ENCODE measurements at regions not wholly inside any gene's neighbourhood (a gene's known extent, or its start where the extent isn't known, plus 50 kb on each side); places are given as distances from the start of the nearest gene placed in this dataset.

DNA sequence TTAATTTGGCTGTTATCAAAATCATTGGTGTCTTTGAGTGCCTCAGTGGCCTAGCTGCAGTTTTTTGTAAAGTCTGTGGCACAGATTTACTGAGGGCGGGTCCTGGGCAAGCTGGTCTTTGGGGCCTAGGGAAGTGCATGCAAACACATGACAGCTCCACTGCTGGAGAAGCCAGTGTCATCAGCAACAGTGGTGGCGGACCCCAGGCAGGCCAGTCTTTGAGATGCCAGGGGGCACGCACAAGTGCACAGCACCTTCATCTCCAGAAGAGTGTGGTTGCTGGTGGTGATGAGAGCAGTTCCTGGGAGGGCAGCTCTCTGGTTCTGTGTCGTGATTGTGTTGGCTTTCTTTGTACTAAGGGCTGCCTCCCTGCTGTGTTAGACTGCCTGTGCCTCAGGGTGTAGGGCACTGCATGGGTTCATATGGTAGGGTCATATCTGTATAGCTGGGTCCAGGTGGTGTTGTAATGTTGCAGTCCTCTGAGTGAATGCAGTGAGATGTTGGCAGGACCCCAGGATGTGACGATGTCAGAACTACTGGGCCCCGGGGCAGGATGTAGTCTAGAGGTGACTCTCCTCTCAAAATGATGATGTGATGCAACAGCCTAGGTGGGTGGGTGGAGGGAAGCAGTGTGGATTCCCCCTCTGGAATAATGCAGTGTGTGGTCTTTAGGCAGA, 646.7 kb upstream of the CDH2 start:
- TF ChIP-seq SPI1 (IDR thresholded peaks at IDR 0.05; ENCODE audit: borderline replicate concordance, low read depth): no peak
- TF ChIP-seq, protein P1, sequence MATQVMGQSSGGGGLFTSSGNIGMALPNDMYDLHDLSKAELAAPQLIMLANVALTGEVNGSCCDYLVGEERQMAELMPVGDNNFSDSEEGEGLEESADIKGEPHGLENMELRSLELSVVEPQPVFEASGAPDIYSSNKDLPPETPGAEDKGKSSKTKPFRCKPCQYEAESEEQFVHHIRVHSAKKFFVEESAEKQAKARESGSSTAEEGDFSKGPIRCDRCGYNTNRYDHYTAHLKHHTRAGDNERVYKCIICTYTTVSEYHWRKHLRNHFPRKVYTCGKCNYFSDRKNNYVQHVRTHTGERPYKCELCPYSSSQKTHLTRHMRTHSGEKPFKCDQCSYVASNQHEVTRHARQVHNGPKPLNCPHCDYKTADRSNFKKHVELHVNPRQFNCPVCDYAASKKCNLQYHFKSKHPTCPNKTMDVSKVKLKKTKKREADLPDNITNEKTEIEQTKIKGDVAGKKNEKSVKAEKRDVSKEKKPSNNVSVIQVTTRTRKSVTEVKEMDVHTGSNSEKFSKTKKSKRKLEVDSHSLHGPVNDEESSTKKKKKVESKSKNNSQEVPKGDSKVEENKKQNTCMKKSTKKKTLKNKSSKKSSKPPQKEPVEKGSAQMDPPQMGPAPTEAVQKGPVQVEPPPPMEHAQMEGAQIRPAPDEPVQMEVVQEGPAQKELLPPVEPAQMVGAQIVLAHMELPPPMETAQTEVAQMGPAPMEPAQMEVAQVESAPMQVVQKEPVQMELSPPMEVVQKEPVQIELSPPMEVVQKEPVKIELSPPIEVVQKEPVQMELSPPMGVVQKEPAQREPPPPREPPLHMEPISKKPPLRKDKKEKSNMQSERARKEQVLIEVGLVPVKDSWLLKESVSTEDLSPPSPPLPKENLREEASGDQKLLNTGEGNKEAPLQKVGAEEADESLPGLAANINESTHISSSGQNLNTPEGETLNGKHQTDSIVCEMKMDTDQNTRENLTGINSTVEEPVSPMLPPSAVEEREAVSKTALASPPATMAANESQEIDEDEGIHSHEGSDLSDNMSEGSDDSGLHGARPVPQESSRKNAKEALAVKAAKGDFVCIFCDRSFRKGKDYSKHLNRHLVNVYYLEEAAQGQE (IDR thresholded peaks at IDR 0.05; ENCODE audit: insufficient replicate concordance, low read depth): no peak
- TF ChIP-seq GABPA (IDR thresholded peaks at IDR 0.05; ENCODE audit: low read depth): no peak
- TF ChIP-seq, protein P2, sequence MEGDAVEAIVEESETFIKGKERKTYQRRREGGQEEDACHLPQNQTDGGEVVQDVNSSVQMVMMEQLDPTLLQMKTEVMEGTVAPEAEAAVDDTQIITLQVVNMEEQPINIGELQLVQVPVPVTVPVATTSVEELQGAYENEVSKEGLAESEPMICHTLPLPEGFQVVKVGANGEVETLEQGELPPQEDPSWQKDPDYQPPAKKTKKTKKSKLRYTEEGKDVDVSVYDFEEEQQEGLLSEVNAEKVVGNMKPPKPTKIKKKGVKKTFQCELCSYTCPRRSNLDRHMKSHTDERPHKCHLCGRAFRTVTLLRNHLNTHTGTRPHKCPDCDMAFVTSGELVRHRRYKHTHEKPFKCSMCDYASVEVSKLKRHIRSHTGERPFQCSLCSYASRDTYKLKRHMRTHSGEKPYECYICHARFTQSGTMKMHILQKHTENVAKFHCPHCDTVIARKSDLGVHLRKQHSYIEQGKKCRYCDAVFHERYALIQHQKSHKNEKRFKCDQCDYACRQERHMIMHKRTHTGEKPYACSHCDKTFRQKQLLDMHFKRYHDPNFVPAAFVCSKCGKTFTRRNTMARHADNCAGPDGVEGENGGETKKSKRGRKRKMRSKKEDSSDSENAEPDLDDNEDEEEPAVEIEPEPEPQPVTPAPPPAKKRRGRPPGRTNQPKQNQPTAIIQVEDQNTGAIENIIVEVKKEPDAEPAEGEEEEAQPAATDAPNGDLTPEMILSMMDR (IDR thresholded peaks at IDR 0.05; ENCODE audit: insufficient read depth, low read length): no peak
- no peak for TF ChIP-seq POLR2AphosphoS5 (IDR thresholded peaks at IDR 0.05; ENCODE audit: low read depth)
- Histone ChIP-seq H3K27me3 (ENCODE audit: insufficient read depth, poor library complexity, severe bottlenecking) (no peaks in the 10 kb centered on the region), H3K27ac (replicated peaks) (no peak overlapping the region), H3K4me3 (replicated peaks; ENCODE audit: insufficient read depth, low read length) (no peak overlapping the region)
- DNase-seq (ENCODE audit: low read depth in 1 of 2, low spot score in 1 of 2): no peak

DNA sequence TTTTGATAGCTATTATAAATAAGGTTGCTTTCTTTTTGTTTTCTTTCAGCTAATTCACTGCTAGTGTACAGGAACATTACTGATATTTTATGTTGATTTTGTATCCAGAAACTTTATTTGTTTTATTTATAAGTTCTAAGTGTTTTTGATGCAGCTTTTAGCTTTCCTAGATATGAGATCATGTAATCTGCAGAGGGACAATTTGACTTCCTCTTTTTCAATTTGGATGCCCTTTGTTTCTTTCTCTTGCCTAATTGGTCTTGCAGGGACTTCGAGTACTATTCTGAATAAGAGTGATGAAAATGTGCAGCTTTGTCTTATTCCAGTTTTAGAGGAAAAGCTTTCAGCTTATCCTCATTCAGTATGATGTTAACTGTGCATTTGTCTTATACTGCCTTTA, 643.4 kb upstream of the CDH2 start:
- no peak overlapping the region for H3K27ac ChIP-seq (replicated peaks)
- TF ChIP-seq SPI1 (IDR thresholded peaks at IDR 0.05; ENCODE audit: borderline replicate concordance, low read depth) (peak; percentile 87), GABPA (IDR thresholded peaks at IDR 0.05; ENCODE audit: low read depth) (no peak)
- no peaks in the 10 kb centered on the region for H3K27me3 ChIP-seq (ENCODE audit: insufficient read depth, poor library complexity, severe bottlenecking)
- no peak for DNase-seq (ENCODE audit: low read depth in 1 of 2, low spot score in 1 of 2)
- H3K4me3 ChIP-seq (replicated peaks; ENCODE audit: insufficient read depth, low read length): no peak overlapping the region

DNA sequence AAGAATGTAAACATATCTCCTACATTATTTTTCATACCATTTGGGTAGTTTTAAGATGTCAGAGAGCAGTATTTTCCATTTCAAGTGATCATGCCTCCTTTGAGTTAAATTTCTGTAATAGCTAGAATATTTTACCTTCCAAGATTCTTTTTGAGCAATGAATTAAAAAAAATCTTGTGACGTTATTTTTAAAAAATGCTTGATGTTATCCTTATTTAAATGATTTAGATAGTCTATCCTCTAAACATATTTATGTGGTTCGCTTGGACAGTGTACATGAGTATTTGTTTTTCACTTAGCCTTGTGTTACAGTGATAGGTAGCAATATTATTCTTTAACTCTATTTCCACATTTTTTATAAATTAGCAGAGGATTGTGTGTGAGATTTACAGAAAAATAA, 639.2 kb upstream of the CDH2 start:
- H3K27me3 ChIP-seq (ENCODE audit: insufficient read depth, poor library complexity, severe bottlenecking): no peaks in the 10 kb centered on the region
- H3K27ac ChIP-seq (replicated peaks): no peak overlapping the region
- no peak overlapping the region for H3K4me3 ChIP-seq (replicated peaks; ENCODE audit: insufficient read depth, low read length)
- no peak for TF ChIP-seq SPI1 (IDR thresholded peaks at IDR 0.05; ENCODE audit: borderline replicate concordance, low read depth)
- TF ChIP-seq POLR2AphosphoS5 (IDR thresholded peaks at IDR 0.05; ENCODE audit: low read depth): no peak
- no peak for TF ChIP-seq GABPA (IDR thresholded peaks at IDR 0.05; ENCODE audit: low read depth)
- TF ChIP-seq, protein P1 (IDR thresholded peaks at IDR 0.05; ENCODE audit: insufficient replicate concordance, low read depth): no peak
- TF ChIP-seq, protein P2 (IDR thresholded peaks at IDR 0.05; ENCODE audit: insufficient read depth, low read length): no peak
- DNase-seq (ENCODE audit: low read depth in 1 of 2, low spot score in 1 of 2): no peak

DNA sequence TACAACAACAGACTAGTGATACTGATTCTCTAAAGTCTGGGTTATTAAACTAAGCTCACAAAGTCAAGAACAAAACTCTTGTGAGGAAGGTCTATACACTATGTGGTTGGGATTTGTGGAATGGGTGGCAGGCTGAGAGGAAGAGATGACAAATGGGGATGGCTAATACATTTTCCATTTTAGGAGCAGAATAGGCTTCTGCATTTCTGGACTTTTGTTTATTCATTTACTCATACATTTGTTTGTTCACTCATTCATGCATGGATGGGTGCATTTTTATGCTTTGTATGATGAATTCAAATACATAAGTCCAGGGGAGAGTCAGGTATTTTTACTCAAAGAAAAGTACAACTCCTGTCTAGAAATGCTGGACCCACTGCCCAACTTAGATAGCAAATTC, 637.4 kb upstream of the CDH2 start:
- DNase-seq (ENCODE audit: low read depth in 1 of 2, low spot score in 1 of 2): no peak
- Histone ChIP-seq H3K27me3 (ENCODE audit: insufficient read depth, poor library complexity, severe bottlenecking) (no peaks in the 10 kb centered on the region), H3K27ac (replicated peaks) (no peak overlapping the region), H3K4me3 (replicated peaks; ENCODE audit: insufficient read depth, low read length) (no peak overlapping the region)
- TF ChIP-seq, protein P1 (IDR thresholded peaks at IDR 0.05; ENCODE audit: insufficient replicate concordance, low read depth): no peak
- TF ChIP-seq, protein P2 (IDR thresholded peaks at IDR 0.05; ENCODE audit: insufficient read depth, low read length): no peak
- TF ChIP-seq GABPA (IDR thresholded peaks at IDR 0.05; ENCODE audit: low read depth): no peak
- no peak for TF ChIP-seq SPI1 (IDR thresholded peaks at IDR 0.05; ENCODE audit: borderline replicate concordance, low read depth)
- no peak for TF ChIP-seq POLR2AphosphoS5 (IDR thresholded peaks at IDR 0.05; ENCODE audit: low read depth)
